Gastrocnemius medialis (tissue), 4 donors: ENCODE measurements at regions not wholly inside any gene's neighbourhood (a gene's known extent, or its start where the extent isn't known, plus 50 kb on each side); places are given as distances from the start of the nearest gene placed in this dataset.

Experiments used
- ATAC-seq, 2 donors: fragments of 150-250 bp; one replicate each; pipeline ENCODE4 v1.9.1; 2016
- DNase-seq, 2 donors: peaks; one replicate each; pipeline ENCODE4 v3.0.0-alpha.2; 2019
- H3K27ac ChIP-seq, 4 donors: fragments of 200-600 bp; sonication (generic); 1 replicate in 1 of 4; 2 replicates in 3 of 4; pipeline ENCODE4 v1.5.1; 2016 to 2018; ENCODE audit warnings: mild to moderate bottlenecking in 2 of 4, moderate library complexity in 1 of 4
- H3K27me3 ChIP-seq, 3 donors: fragments of 200-600 bp; sonication (generic) in 2 of 3; 1 replicate in 1 of 3; 2 replicates in 2 of 3; pipeline versions ENCODE4 v1.5.1 to v1.6.0; 2016 to 2019; ENCODE audit warnings: mild to moderate bottlenecking in 1 of 3, moderate library complexity in 1 of 3
- H3K36me3 ChIP-seq, 2 donors: fragments of 200-600 bp; sonication (generic) in 1 of 2; one replicate each; pipeline ENCODE4 v1.5.1; 2017 to 2018
- H3K4me1 ChIP-seq, 2 donors: fragments of 200-600 bp; sonication (generic) in 1 of 2; one replicate each; pipeline ENCODE4 v1.5.1; 2016 to 2017; ENCODE audit warnings: mild to moderate bottlenecking in 2 of 2
- H3K4me3 ChIP-seq, 4 donors: fragments of 200-600 bp; sonication (generic) in 3 of 4; 1 replicate in 1 of 4; 2 replicates in 3 of 4; pipeline ENCODE4 v1.5.1; 2016 to 2019; ENCODE audit warnings: mild to moderate bottlenecking in 2 of 4
- H3K9me3 ChIP-seq, 3 donors: fragments of 200-600 bp; sonication (generic) in 2 of 3; 1 replicate in 1 of 3; 2 replicates in 2 of 3; pipeline ENCODE4 v1.5.1; 2016 to 2019
- CTCF ChIP-seq, 5 experiments: fragments of 450-650 bp in 3 of 5; fragments of 200-600 bp in 2 of 5; sonication (generic) in 2 of 5; IDR thresholded peaks in 4 of 5; conservative IDR thresholded peaks in 1 of 5; 1 replicate in 4 of 5; 2 replicates in 1 of 5; pipeline ENCODE4 v1.5.1; 2016 to 2019; ENCODE audit warnings: antibody characterized with exemption in 5 of 5, mild to moderate bottlenecking in 3 of 5, moderate library complexity in 3 of 5
- POLR2A ChIP-seq, 2 donors: fragments of 450-650 bp; IDR thresholded peaks; one replicate each; pipeline ENCODE4 v1.6.1; 2017; ENCODE audit warnings: antibody characterized with exemption in 2 of 2, mild to moderate bottlenecking in 2 of 2, moderate library complexity in 2 of 2
- in situ Hi-C, 4 donors: fragments of 200-750 bp; cut with MboI; loops; one replicate each; pipeline versions ENCODE4 v1.15.0 to v1.8.0; 2017; ENCODE audit warnings: low sequenced_read_pairs in 4 of 4
- intact Hi-C: fragments of 100-400 bp; cut with DNase I; formaldehyde crosslinking; loops from one replicate; pipeline ENCODE4 v1.15.1; 2023; ENCODE audit warnings: low total_unique reads

- Histone ChIP-seq H3K4me3 (no peak overlapping the region), H3K4me1 (peaks cover 0 to 4% of the 10 kb centered on the region in 2 donors), H3K9me3 (no peaks in the 10 kb centered on the region), H3K36me3 (no peaks in the 10 kb centered on the region), H3K27ac (no peak overlapping the region), H3K27me3 (no peaks in the 10 kb centered on the region)
- TF ChIP-seq POLR2A (IDR thresholded peaks at IDR 0.05), result no peak
- no peak for TF ChIP-seq CTCF (IDR thresholded peaks at IDR 0.05 in 4 of 5, conservative IDR thresholded peaks at IDR 0.05 in 1 of 5)
- no peak for DNase-seq
- in situ Hi-C loops (no loop called here), intact Hi-C loops (no loop called here)
- no peak for ATAC-seq
Measured at GRCh38 chr1:244318078-244318477, 133.6 kb downstream of the ADSS2 start.

- Histone ChIP-seq H3K27ac (no peak overlapping the region), H3K4me1 (peaks cover 0 to 4% of the 10 kb centered on the region in 2 donors), H3K27me3 (no peaks in the 10 kb centered on the region), H3K9me3 (no peaks in the 10 kb centered on the region), H3K4me3 (no peak overlapping the region), H3K36me3 (no peaks in the 10 kb centered on the region)
- ATAC-seq (no peak), DNase-seq (no peak)
- in situ Hi-C loops, result no loop called here
- no peak for TF ChIP-seq CTCF (IDR thresholded peaks at IDR 0.05 in 4 of 5, conservative IDR thresholded peaks at IDR 0.05 in 1 of 5)
- no peak for TF ChIP-seq POLR2A (IDR thresholded peaks at IDR 0.05)
- intact Hi-C loops, result no loop called here
Measured at GRCh38 chr1:244318512-244318911, 133.2 kb downstream of the ADSS2 start.

- in situ Hi-C loops, result no loop called here
- DNase-seq, result peak in 1 of 2 donors; percentile 13
Measured at GRCh38 chr1:244319283-244320132, 132.2 kb downstream of the ADSS2 start.

GRCh38 chr1:244322181-244322580 is 129.5 kb downstream of the ADSS2 start:
- intact Hi-C loops (no loop called here), in situ Hi-C loops (no loop called here)
- peaks cover 0 to 4% of the 10 kb centered on the region in 2 donors for H3K4me1 ChIP-seq
- H3K4me3 ChIP-seq, result no peak overlapping the region
- no peaks in the 10 kb centered on the region for H3K27me3 ChIP-seq
- TF ChIP-seq POLR2A (IDR thresholded peaks at IDR 0.05), result no peak
- no peak for TF ChIP-seq CTCF (IDR thresholded peaks at IDR 0.05 in 4 of 5, conservative IDR thresholded peaks at IDR 0.05 in 1 of 5)
- no peaks in the 10 kb centered on the region for H3K36me3 ChIP-seq
- DNase-seq (no peak), ATAC-seq (no peak)
- no peaks in the 10 kb centered on the region for H3K9me3 ChIP-seq
- peak overlapping the region; percentile 60 to 78 (median 64) for H3K27ac ChIP-seq

More at GRCh38 chr1:244319283-244320132, 132.2 kb downstream of the ADSS2 start:
- no peaks in the 10 kb centered on the region for H3K36me3 ChIP-seq
- H3K4me3 ChIP-seq, result no peak overlapping the region
- H3K27ac ChIP-seq, result peak overlapping the region in 1 of 4 donors; percentile 9
- no peaks in the 10 kb centered on the region for H3K9me3 ChIP-seq
- peaks cover 0 to 4% of the 10 kb centered on the region in 2 donors for H3K4me1 ChIP-seq
- no peak for TF ChIP-seq CTCF (IDR thresholded peaks at IDR 0.05 in 4 of 5, conservative IDR thresholded peaks at IDR 0.05 in 1 of 5)
- no peak for TF ChIP-seq POLR2A (IDR thresholded peaks at IDR 0.05)
- H3K27me3 ChIP-seq, result no peaks in the 10 kb centered on the region
- intact Hi-C loops, result no loop called here
- peak in 1 of 2 donors; percentile 32 for ATAC-seq
